Endothelial cell (in vitro differentiated cells): ENCODE measurements at regions not wholly inside any gene's neighbourhood (a gene's known extent, or its start where the extent isn't known, plus 50 kb on each side); places are given as distances from the start of the nearest gene placed in this dataset.

Experiments used
- DNase-seq: peaks from one replicate; pipeline ENCODE4 v3.0.0; 2021; ENCODE audit warnings: low spot score
- H3K27ac Mint-ChIP-seq: one replicate; pipeline ENCODE4 v1.8.0; 2021; ENCODE audit warnings: mixed read lengths, inconsistent platforms; ENCODE audit not compliant: unreplicated experiment
- H3K27me3 Mint-ChIP-seq: one replicate; pipeline ENCODE4 v1.8.0; 2021; ENCODE audit warnings: mild to moderate bottlenecking, moderate library complexity, mixed read lengths, inconsistent platforms; ENCODE audit not compliant: unreplicated experiment
- H3K36me3 Mint-ChIP-seq: one replicate; pipeline ENCODE4 v1.8.0; 2021; ENCODE audit warnings: mild to moderate bottlenecking, low read depth, mixed read lengths, inconsistent platforms; ENCODE audit not compliant: unreplicated experiment
- H3K4me1 Mint-ChIP-seq: one replicate; pipeline ENCODE4 v1.8.0; 2021; ENCODE audit warnings: mild to moderate bottlenecking, mixed read lengths, inconsistent platforms; ENCODE audit not compliant: unreplicated experiment
- H3K4me3 Mint-ChIP-seq: one replicate; pipeline ENCODE4 v1.8.0; 2021; ENCODE audit warnings: mild to moderate bottlenecking, mixed read lengths, inconsistent platforms; ENCODE audit not compliant: unreplicated experiment
- H3K9me3 Mint-ChIP-seq: one replicate; pipeline ENCODE4 v1.8.0; 2021; ENCODE audit warnings: mixed read lengths, inconsistent platforms; ENCODE audit not compliant: unreplicated experiment
- TF ChIP-seq, protein P1 (sequence below): fragments of 200-600 bp; sonication (generic); IDR thresholded peaks from one replicate; pipeline ENCODE4 v1.5.0; 2021; ENCODE audit warnings: antibody characterized with exemption; ENCODE audit not compliant: unreplicated experiment

DNA sequence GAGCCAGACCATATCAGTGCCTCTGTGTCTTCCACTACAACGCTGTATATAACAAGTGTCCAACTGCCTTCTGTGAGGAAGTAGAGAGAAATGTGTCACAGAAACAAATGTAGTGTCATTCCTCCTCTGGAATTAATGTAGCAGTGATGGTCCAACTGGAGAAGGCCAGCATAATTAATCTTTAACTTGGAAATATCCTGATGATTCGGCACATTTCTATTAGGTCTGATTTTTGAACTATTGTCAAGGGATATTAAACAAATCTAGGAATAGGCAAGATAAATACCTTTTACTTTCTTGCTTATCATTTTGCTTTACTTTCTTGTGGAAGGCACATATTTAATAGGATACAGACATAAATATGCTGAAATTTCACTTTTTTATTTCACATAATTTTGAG lies 446.2 kb upstream of the ALCAM start:
- no peaks in the 10 kb centered on the region for H3K36me3 Mint-ChIP-seq
- H3K27ac Mint-ChIP-seq = no peak overlapping the region
- TF ChIP-seq, protein P1, sequence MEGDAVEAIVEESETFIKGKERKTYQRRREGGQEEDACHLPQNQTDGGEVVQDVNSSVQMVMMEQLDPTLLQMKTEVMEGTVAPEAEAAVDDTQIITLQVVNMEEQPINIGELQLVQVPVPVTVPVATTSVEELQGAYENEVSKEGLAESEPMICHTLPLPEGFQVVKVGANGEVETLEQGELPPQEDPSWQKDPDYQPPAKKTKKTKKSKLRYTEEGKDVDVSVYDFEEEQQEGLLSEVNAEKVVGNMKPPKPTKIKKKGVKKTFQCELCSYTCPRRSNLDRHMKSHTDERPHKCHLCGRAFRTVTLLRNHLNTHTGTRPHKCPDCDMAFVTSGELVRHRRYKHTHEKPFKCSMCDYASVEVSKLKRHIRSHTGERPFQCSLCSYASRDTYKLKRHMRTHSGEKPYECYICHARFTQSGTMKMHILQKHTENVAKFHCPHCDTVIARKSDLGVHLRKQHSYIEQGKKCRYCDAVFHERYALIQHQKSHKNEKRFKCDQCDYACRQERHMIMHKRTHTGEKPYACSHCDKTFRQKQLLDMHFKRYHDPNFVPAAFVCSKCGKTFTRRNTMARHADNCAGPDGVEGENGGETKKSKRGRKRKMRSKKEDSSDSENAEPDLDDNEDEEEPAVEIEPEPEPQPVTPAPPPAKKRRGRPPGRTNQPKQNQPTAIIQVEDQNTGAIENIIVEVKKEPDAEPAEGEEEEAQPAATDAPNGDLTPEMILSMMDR = no peak
- no peaks in the 10 kb centered on the region for H3K9me3 Mint-ChIP-seq
- H3K4me1 Mint-ChIP-seq = no peaks in the 10 kb centered on the region
- DNase-seq = no peak
- H3K4me3 Mint-ChIP-seq = no peak overlapping the region
- no peaks in the 10 kb centered on the region for H3K27me3 Mint-ChIP-seq

DNA sequence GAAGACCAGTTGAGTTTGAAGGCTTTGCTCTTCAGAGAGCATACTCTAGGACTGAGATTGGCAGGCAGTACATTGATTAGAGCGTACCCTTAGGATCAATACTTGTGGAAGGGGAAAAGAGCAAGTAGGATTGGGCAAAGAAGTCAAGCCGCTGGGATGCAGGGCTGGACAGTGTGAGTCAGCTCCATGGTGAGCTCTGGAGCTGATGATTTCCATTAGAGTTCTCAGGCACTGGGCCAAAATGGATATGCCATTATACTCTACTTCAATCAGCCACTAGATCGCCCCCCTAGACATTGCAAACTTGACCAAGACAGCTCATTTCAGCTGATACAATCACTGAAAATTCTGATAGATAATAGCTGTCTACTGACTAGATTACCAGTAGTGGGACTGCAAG lies 432.7 kb upstream of the ALCAM start:
- Mint-ChIP-seq H3K36me3 (no peaks in the 10 kb centered on the region), H3K27ac (no peak overlapping the region), H3K4me1 (no peaks in the 10 kb centered on the region), H3K9me3 (no peaks in the 10 kb centered on the region), H3K4me3 (no peak overlapping the region), H3K27me3 (no peaks in the 10 kb centered on the region)
- TF ChIP-seq, protein P1 = no peak
- DNase-seq = no peak

DNA sequence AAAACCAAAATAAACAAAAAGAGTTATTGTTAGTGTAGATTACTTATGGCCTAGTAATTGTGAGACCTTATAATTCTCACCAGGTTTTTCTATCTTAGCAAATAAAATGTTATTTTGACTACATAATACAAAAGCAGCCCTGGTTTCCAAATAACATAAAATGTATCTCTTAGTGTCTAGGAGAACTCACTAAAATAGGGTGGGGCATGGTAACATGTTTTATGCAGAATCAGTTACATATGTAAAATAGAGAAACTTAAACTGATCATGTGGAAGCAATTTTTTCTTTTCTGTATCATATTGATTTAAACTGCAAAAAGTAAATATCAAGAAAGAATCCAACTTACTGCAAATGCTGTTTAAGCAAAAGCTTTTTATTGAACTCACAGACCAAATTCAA lies 431.1 kb upstream of the ALCAM start:
- TF ChIP-seq, protein P1 = no peak
- H3K27me3 Mint-ChIP-seq = no peaks in the 10 kb centered on the region
- H3K27ac Mint-ChIP-seq = no peak overlapping the region
- no peaks in the 10 kb centered on the region for H3K36me3 Mint-ChIP-seq
- H3K4me3 Mint-ChIP-seq = no peak overlapping the region
- H3K9me3 Mint-ChIP-seq = no peaks in the 10 kb centered on the region
- DNase-seq = no peak
- no peaks in the 10 kb centered on the region for H3K4me1 Mint-ChIP-seq

DNA sequence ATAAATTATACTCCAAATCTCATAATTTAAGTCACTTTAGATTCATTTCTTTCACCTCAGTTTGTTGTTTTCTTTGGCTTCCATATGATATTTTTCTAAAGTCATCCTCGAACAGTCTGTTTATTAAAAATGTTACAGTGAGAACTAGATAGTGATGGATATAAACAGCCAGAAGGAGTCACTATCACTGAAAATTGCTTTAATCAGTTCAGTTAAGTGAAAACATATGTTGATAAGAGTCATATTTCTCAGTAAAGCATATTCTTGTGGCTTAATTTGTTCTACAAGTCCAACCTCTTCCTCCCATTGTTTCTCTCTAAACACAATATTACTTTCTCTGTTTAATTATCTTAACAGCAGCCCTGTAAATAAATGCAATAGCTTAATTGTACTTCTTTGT lies 427.5 kb upstream of the ALCAM start:
- H3K9me3 Mint-ChIP-seq = no peaks in the 10 kb centered on the region
- no peaks in the 10 kb centered on the region for H3K4me1 Mint-ChIP-seq
- TF ChIP-seq, protein P1 = no peak
- H3K4me3 Mint-ChIP-seq = no peak overlapping the region
- no peaks in the 10 kb centered on the region for H3K36me3 Mint-ChIP-seq
- no peak overlapping the region for H3K27ac Mint-ChIP-seq
- DNase-seq = no peak
- H3K27me3 Mint-ChIP-seq = no peaks in the 10 kb centered on the region

DNA sequence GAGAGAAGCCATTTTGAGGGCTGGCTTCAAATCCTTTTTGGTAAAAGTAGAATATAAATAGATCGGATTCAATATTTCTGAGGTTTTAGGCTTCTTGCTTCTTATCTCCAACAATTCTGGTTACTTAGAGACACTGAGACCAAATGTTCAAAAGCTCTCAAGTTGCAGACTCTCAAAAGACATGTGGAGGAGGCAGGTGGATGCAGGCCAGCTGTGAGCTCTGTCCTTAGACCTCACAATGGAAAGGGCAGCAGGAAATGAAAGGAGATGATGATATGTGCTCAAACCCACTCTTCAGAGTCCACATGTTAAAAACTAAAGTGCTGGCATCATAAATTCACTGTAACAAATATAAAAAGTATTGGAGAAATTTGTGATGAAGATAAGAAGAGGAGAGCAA lies 424.9 kb upstream of the ALCAM start:
- H3K36me3 Mint-ChIP-seq = no peaks in the 10 kb centered on the region
- no peaks in the 10 kb centered on the region for H3K9me3 Mint-ChIP-seq
- no peak for DNase-seq
- no peaks in the 10 kb centered on the region for H3K27me3 Mint-ChIP-seq
- H3K4me3 Mint-ChIP-seq = no peak overlapping the region
- H3K27ac Mint-ChIP-seq = no peak overlapping the region
- TF ChIP-seq, protein P1 = no peak
- H3K4me1 Mint-ChIP-seq = no peaks in the 10 kb centered on the region
